Mesenchymal stem cell (in vitro differentiated cells and primary cell): ENCODE measurements at regions not wholly inside any gene's neighbourhood (a gene's known extent, or its start where the extent isn't known, plus 50 kb on each side); places are given as distances from the start of the nearest gene placed in this dataset.
A peak's percentile ranks its signal among the peaks of the same experiment; 100 is the strongest.

ENCODE experiments used
- DNase-seq: peaks from one replicate; pipeline ENCODE4 v3.0.0-alpha.2; 2013
- H2AFZ ChIP-seq: one replicate; pipeline ENCODE4 v1.6.1; 2013; ENCODE audit warnings: low read depth, mild to moderate bottlenecking, control low read depth, inconsistent platforms, low read length, moderate library complexity
- H2AK5ac ChIP-seq: 2 replicates; pipeline ENCODE4 v1.6.1; 2013; ENCODE audit warnings: low read length, moderate library complexity, mild to moderate bottlenecking, inconsistent platforms; ENCODE audit not compliant: severe bottlenecking
- H2BK120ac ChIP-seq: one replicate; pipeline ENCODE4 v1.6.1; 2013; ENCODE audit warnings: low read depth, mild to moderate bottlenecking, inconsistent platforms, low read length, moderate library complexity
- H2BK12ac ChIP-seq, 2 experiments: one replicate each; pipeline ENCODE4 v1.6.1; 2013; ENCODE audit warnings: inconsistent platforms in 2 of 2, low read length in 2 of 2, mild to moderate bottlenecking in 2 of 2, moderate library complexity in 2 of 2, control low read depth in 1 of 2
- H2BK15ac ChIP-seq: one replicate; pipeline ENCODE4 v1.6.1; 2013; ENCODE audit warnings: mild to moderate bottlenecking, low read depth, inconsistent platforms; ENCODE audit not compliant: poor library complexity, severe bottlenecking
- H2BK5ac ChIP-seq: 2 replicates; pipeline ENCODE4 v1.6.1; 2013; ENCODE audit warnings: low read depth, mild to moderate bottlenecking, low read length, control low read depth, inconsistent platforms; ENCODE audit not compliant: poor library complexity, severe bottlenecking
- H3K14ac ChIP-seq, 2 experiments: one replicate each; pipeline ENCODE4 v1.6.1; 2013; ENCODE audit warnings: inconsistent platforms in 2 of 2, low read length in 2 of 2, control low read depth in 1 of 2, mild to moderate bottlenecking in 1 of 2, moderate library complexity in 1 of 2
- H3K18ac ChIP-seq, 2 experiments: one replicate each; pipeline ENCODE4 v1.6.1; 2013; ENCODE audit warnings: inconsistent platforms in 2 of 2, low read length in 2 of 2, control low read depth in 1 of 2, low read depth in 1 of 2, mild to moderate bottlenecking in 1 of 2
- H3K23ac ChIP-seq, 2 experiments: one replicate each; pipeline ENCODE4 v1.6.1; 2013; ENCODE audit warnings: inconsistent platforms in 2 of 2, low read length in 2 of 2, mild to moderate bottlenecking in 2 of 2, moderate library complexity in 2 of 2, control low read depth in 1 of 2
- H3K27ac ChIP-seq: 2 replicates; pipeline ENCODE4 v1.5.1; 2013; ENCODE audit warnings: mild to moderate bottlenecking, moderate library complexity, low read length, control low read depth, inconsistent platforms; ENCODE audit not compliant: poor library complexity, severe bottlenecking
- H3K27me3 ChIP-seq, 2 experiments: 2 replicates each; pipeline versions ENCODE4 v1.6.1 to v1.7.0; 2013; ENCODE audit warnings: low read length in 2 of 2, mild to moderate bottlenecking in 2 of 2, moderate library complexity in 2 of 2, control low read depth in 1 of 2, inconsistent platforms in 1 of 2; ENCODE audit not compliant: control insufficient read depth in 1 of 2, insufficient read depth in 1 of 2
- H3K36me3 ChIP-seq, 2 experiments: 2 replicates each; pipeline versions ENCODE4 v1.6.1 to v1.7.0; 2013; ENCODE audit warnings: low read length in 2 of 2, control low read depth in 1 of 2, inconsistent platforms in 1 of 2, low read depth in 1 of 2, mild to moderate bottlenecking in 1 of 2; ENCODE audit not compliant: insufficient read depth in 2 of 2, control insufficient read depth in 1 of 2
- H3K4ac ChIP-seq, 2 experiments: one replicate each; pipeline ENCODE4 v1.6.1; 2013; ENCODE audit warnings: inconsistent platforms in 2 of 2, low read length in 2 of 2, mild to moderate bottlenecking in 2 of 2, moderate library complexity in 2 of 2, control low read depth in 1 of 2, low read depth in 1 of 2
- H3K4me1 ChIP-seq: 2 replicates; pipeline ENCODE4 v1.6.1; 2013; ENCODE audit warnings: low read depth, low read length, control low read depth; ENCODE audit not compliant: control insufficient read depth, insufficient read depth
- H3K4me2 ChIP-seq: 2 replicates; pipeline ENCODE4 v1.6.1; 2013; ENCODE audit warnings: low read length, mild to moderate bottlenecking, inconsistent platforms; ENCODE audit not compliant: poor library complexity, severe bottlenecking
- H3K4me3 ChIP-seq, 2 experiments: 2 replicates each; pipeline versions ENCODE4 v1.5.1 to v1.7.0; 2013; ENCODE audit warnings: low read length in 2 of 2, mild to moderate bottlenecking in 2 of 2, control low read depth in 1 of 2, low read depth in 1 of 2; ENCODE audit not compliant: insufficient read depth in 1 of 2
- H3K79me1 ChIP-seq: replicated peaks from 2 replicates; pipeline ENCODE4 v1.6.1; 2013; ENCODE audit warnings: mild to moderate bottlenecking, control low read depth, low read length, inconsistent platforms; ENCODE audit not compliant: poor library complexity, severe bottlenecking
- H3K9ac ChIP-seq: 2 replicates; pipeline ENCODE4 v1.7.0; 2013; ENCODE audit warnings: mild to moderate bottlenecking, low read length, moderate library complexity
- H3K9me3 ChIP-seq: 2 replicates; pipeline ENCODE4 v1.7.0; 2013; ENCODE audit warnings: mild to moderate bottlenecking, low read length; ENCODE audit not compliant: control insufficient read depth
- H4K8ac ChIP-seq: one replicate; pipeline ENCODE4 v1.6.1; 2013; ENCODE audit warnings: inconsistent platforms, mild to moderate bottlenecking, low read length, moderate library complexity
- H4K91ac ChIP-seq: one replicate; pipeline ENCODE4 v1.6.1; 2013; ENCODE audit warnings: mild to moderate bottlenecking, low read length, inconsistent platforms
- WGBS: methylation state at CpG from one replicate; pipeline ENCODE4 v1.1.7; 2013; ENCODE audit warnings: mixed read lengths; 5-methylcytosine and 5-hydroxymethylcytosine counted together

DNA sequence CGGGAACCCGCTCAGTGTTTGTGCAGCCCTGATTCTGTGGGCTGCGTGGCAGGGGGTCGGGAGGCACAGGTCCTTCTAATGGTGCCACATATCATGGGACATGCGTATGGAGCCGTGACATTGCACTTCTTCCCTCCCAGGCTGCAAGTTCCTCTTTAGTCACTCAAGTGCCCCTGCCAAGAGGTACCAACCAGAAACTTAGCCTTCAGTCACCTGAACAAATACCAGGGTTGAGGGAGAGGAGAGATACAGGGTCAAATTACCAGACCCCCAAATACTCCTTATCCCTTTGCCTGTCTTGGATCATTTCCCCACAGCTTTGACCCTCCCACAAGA is 209.1 kb downstream of the BUD13 start:
- H3K4ac ChIP-seq: no peak overlapping the region
- no peak overlapping the region for H2AFZ ChIP-seq
- WGBS: 86% methylated on average over 6 of the region's 6 CpGs

DNA sequence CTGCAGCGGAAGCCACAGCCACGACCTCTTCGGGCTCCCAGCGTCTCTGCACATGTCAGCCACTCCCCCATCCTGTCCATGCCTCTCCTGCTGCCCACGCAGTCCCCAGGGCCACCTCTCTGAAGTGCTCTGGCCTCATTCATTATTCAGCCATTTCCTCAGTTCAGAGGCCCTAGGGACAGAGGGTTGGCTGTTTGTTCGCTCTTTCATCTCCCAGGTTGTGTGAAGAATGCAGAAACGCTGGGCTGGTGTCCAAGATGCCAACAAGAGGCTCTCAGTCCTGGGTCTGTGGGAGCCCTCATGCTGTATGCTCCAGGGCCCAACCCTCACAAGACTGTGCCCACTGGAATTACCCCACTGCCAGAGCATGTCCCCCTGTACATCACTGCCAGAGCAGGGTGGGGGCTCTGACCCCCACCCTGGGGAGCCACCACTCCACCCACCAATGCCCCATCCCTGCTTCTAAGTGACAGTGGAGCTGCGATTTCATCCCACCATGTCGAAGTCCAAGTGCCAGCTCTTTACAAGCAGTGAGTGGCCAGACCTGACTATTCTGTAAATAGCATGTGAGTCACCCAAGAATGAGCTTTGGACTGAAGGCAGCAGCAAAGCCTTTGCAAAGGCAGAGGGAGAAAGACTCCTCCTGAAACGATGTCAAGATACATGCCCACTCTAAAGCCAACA is 209.6 kb downstream of the BUD13 start:
- Histone ChIP-seq H4K91ac (no peak overlapping the region), H3K79me1 (no peaks in the 10 kb centered on the region), H2AK5ac (no peak overlapping the region), H2BK15ac (no peak overlapping the region), H3K36me3 (no peaks in the 10 kb centered on the region), H3K27me3 (peaks cover 0 to 6% of the 10 kb centered on the region in 2 experiments), H2BK12ac (no peak overlapping the region), H2BK5ac (no peak overlapping the region), H3K9me3 (no peaks in the 10 kb centered on the region), H2AFZ (no peak overlapping the region), H2BK120ac (no peak overlapping the region), H3K4ac (no peak overlapping the region), H3K14ac (peak overlapping the region in 1 of 2 experiments; percentile 1), H4K8ac (no peak overlapping the region), H3K9ac (no peak overlapping the region), H3K4me1 (no peaks in the 10 kb centered on the region), H3K27ac (no peak overlapping the region), H3K23ac (no peak overlapping the region), H3K4me2 (no peak overlapping the region), H3K4me3 (no peak overlapping the region), H3K18ac (no peak overlapping the region)
- peak; percentile 7 for DNase-seq
- 60% methylated on average over 10 of the region's 10 CpGs for WGBS

More for the DNA sequence above, 209.1 kb downstream of the BUD13 start:
- no peak overlapping the region for H2BK120ac ChIP-seq
- H3K4me3 ChIP-seq: no peak overlapping the region
- no peak overlapping the region for H2AK5ac ChIP-seq
- H4K91ac ChIP-seq: no peak overlapping the region
- no peaks in the 10 kb centered on the region for H3K9me3 ChIP-seq
- H3K36me3 ChIP-seq: no peaks in the 10 kb centered on the region
- H3K18ac ChIP-seq: no peak overlapping the region
- DNase-seq: no peak
- H3K23ac ChIP-seq: no peak overlapping the region
- H3K79me1 ChIP-seq: no peaks in the 10 kb centered on the region
- H2BK5ac ChIP-seq: no peak overlapping the region
- H2BK15ac ChIP-seq: no peak overlapping the region
- no peak overlapping the region for H4K8ac ChIP-seq
- H3K27me3 ChIP-seq: peaks cover 0 to 6% of the 10 kb centered on the region in 2 experiments
- no peak overlapping the region for H3K9ac ChIP-seq
- H3K4me2 ChIP-seq: no peak overlapping the region
- no peak overlapping the region for H3K14ac ChIP-seq
- no peak overlapping the region for H2BK12ac ChIP-seq
- H3K4me1 ChIP-seq: no peaks in the 10 kb centered on the region
- no peak overlapping the region for H3K27ac ChIP-seq

DNA sequence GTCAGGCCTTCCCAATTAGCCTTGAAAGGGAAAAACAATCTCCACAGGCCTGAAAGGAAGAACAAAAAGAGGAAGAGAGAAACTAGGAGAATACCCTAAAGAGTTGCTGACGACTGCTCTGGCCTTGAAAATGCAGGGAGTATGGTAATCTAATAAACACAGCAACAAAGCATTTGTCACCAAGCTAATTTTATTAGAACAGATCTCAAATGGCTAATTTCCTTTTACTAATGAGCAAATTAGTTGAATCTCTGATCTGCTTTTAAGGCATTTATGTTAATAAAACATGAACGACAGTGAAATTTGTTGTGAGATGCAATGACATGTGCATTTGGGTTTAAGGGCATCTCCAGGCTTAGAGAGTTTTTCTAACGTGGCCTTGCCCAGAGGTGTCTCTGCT is 212.2 kb downstream of the BUD13 start:
- H2BK15ac ChIP-seq: no peak overlapping the region
- no peak overlapping the region for H3K23ac ChIP-seq
- no peaks in the 10 kb centered on the region for H3K4me1 ChIP-seq
- H4K91ac ChIP-seq: no peak overlapping the region
- no peak overlapping the region for H3K9ac ChIP-seq
- WGBS: 49% methylated on average over 2 of the region's 3 CpGs
- H3K4me3 ChIP-seq: no peak overlapping the region
- H3K18ac ChIP-seq: no peak overlapping the region
- H4K8ac ChIP-seq: no peak overlapping the region
- H2AFZ ChIP-seq: no peak overlapping the region
- no peaks in the 10 kb centered on the region for H3K79me1 ChIP-seq
- H3K4me2 ChIP-seq: no peak overlapping the region
- H3K27ac ChIP-seq: no peak overlapping the region
- no peak overlapping the region for H3K14ac ChIP-seq
- H2BK12ac ChIP-seq: no peak overlapping the region
- H3K4ac ChIP-seq: no peak overlapping the region
- no peak for DNase-seq
- no peak overlapping the region for H2BK120ac ChIP-seq
- H2BK5ac ChIP-seq: no peak overlapping the region
- H3K9me3 ChIP-seq: no peaks in the 10 kb centered on the region
- no peak overlapping the region for H2AK5ac ChIP-seq
- no peaks in the 10 kb centered on the region for H3K36me3 ChIP-seq
- H3K27me3 ChIP-seq: peaks cover 5 to 6% of the 10 kb centered on the region in 2 experiments

DNA sequence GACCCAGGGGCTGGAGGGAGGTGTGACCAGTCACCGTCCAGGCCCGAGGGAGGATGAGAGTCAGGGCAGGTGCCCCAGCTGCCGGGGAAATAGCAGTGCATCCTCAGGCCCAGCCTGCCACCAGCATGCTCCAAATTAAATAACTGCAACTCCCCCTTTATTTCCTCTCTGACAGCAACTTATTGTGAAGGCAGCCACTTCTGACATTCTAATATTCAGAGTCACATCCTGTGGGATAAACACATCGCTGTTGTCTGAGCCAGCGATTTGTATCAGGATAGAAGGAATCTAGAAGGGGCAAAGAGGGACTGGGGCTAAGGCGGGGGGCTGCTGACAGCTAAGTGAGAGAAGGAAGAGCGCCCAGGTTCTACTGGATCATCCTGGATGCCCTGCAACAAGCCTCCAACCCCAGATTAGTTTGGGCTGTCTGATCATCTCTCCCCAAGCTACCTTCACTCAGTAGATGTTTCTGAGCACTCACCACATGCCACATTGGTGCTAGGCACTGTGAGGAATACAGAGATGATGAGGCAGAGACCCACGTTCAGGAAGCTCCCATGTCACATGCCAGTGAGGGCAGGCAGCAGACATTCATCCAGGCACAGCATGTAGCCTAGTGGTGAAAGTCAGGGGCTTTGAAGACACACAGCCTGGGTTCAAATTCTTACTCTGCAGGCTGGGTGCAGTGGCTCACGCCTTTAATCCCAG is 214.1 kb downstream of the BUD13 start:
- H3K4ac ChIP-seq: no peak overlapping the region
- peak; percentile 35 for DNase-seq
- 34% methylated on average over 9 of the region's 9 CpGs for WGBS

More for the DNA sequence above, 214.1 kb downstream of the BUD13 start:
- Histone ChIP-seq H3K27ac (no peak overlapping the region), H3K27me3 (peaks cover 5 to 12% of the 10 kb centered on the region in 2 experiments), H3K18ac (no peak overlapping the region), H2BK120ac (no peak overlapping the region), H2BK5ac (no peak overlapping the region), H2BK15ac (no peak overlapping the region), H3K4me2 (no peak overlapping the region), H3K4me3 (no peak overlapping the region), H3K9me3 (no peaks in the 10 kb centered on the region), H3K4me1 (no peaks in the 10 kb centered on the region), H2AK5ac (no peak overlapping the region), H3K79me1 (no peaks in the 10 kb centered on the region), H2BK12ac (peak overlapping the region in 1 of 2 experiments; percentile 31), H3K9ac (no peak overlapping the region), H4K91ac (no peak overlapping the region), H3K36me3 (no peaks in the 10 kb centered on the region), H2AFZ (peak overlapping the region; percentile 76), H3K14ac (no peak overlapping the region), H4K8ac (no peak overlapping the region), H3K23ac (no peak overlapping the region)
